Uterus (tissue), 2 donors: ENCODE measurements at regions not wholly inside any gene's neighbourhood (a gene's known extent, or its start where the extent isn't known, plus 50 kb on each side); places are given as distances from the start of the nearest gene placed in this dataset.

Experiments used
- POLR2A ChIP-seq, 2 donors: fragments of 450-650 bp; IDR thresholded peaks; one replicate each; pipeline ENCODE4 v1.6.1; 2016; ENCODE audit warnings: antibody characterized with exemption in 2 of 2, mild to moderate bottlenecking in 1 of 2, moderate library complexity in 1 of 2
- TF ChIP-seq, protein P1 (sequence below), 4 experiments: fragments of 200-600 bp in 2 of 4; fragments of 450-650 bp in 2 of 4; sonication (generic) in 2 of 4; IDR thresholded peaks; one replicate each; pipeline ENCODE4 v1.5.1; 2016 to 2019; ENCODE audit warnings: antibody characterized with exemption in 4 of 4, mild to moderate bottlenecking in 2 of 4, moderate library complexity in 1 of 4

DNA sequence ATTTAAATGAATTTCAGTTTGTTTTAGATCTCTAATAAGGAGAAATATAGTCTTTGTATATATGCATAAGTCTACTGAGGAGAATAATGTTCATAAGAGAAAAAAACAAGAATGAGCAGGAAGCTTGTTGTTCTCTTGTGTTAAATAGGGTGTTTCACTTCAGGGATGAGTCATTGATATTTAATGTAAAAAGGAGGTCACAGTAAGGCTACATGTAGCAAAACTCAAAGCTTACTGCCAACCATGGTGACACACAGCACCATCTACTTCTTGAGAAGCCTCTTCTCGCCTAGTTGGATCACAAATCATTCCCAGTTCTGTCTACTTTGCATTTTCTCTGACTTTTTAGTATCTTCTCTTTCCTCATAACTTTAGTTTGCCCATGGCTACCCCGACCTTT is 1466.0 kb upstream of the C9orf72 start:
- TF ChIP-seq, protein P1, sequence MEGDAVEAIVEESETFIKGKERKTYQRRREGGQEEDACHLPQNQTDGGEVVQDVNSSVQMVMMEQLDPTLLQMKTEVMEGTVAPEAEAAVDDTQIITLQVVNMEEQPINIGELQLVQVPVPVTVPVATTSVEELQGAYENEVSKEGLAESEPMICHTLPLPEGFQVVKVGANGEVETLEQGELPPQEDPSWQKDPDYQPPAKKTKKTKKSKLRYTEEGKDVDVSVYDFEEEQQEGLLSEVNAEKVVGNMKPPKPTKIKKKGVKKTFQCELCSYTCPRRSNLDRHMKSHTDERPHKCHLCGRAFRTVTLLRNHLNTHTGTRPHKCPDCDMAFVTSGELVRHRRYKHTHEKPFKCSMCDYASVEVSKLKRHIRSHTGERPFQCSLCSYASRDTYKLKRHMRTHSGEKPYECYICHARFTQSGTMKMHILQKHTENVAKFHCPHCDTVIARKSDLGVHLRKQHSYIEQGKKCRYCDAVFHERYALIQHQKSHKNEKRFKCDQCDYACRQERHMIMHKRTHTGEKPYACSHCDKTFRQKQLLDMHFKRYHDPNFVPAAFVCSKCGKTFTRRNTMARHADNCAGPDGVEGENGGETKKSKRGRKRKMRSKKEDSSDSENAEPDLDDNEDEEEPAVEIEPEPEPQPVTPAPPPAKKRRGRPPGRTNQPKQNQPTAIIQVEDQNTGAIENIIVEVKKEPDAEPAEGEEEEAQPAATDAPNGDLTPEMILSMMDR (IDR thresholded peaks at IDR 0.05), result no peak
- TF ChIP-seq POLR2A (IDR thresholded peaks at IDR 0.05), result no peak
